ENCODE measurements at regions not wholly inside any gene's neighbourhood (a gene's known extent, or its start where the extent isn't known, plus 50 kb on each side); places are given as distances from the start of the nearest gene placed in this dataset.

GRCh38 chr12:46553911-46554310 is 181.3 kb upstream of the SLC38A2 start:
- TF ChIP-seq, protein P1, sequence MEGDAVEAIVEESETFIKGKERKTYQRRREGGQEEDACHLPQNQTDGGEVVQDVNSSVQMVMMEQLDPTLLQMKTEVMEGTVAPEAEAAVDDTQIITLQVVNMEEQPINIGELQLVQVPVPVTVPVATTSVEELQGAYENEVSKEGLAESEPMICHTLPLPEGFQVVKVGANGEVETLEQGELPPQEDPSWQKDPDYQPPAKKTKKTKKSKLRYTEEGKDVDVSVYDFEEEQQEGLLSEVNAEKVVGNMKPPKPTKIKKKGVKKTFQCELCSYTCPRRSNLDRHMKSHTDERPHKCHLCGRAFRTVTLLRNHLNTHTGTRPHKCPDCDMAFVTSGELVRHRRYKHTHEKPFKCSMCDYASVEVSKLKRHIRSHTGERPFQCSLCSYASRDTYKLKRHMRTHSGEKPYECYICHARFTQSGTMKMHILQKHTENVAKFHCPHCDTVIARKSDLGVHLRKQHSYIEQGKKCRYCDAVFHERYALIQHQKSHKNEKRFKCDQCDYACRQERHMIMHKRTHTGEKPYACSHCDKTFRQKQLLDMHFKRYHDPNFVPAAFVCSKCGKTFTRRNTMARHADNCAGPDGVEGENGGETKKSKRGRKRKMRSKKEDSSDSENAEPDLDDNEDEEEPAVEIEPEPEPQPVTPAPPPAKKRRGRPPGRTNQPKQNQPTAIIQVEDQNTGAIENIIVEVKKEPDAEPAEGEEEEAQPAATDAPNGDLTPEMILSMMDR (IDR thresholded peaks at IDR 0.05; ENCODE audit: unreplicated experiment), result no peak
- H3K36me3 Mint-ChIP-seq, result no peaks in the 10 kb centered on the region
- H3K27ac Mint-ChIP-seq, result peak overlapping the region; percentile 97
- H3K4me1 Mint-ChIP-seq, result peaks cover 54% of the 10 kb centered on the region
- no peaks in the 10 kb centered on the region for H3K27me3 Mint-ChIP-seq (ENCODE audit: low read depth)
- H3K4me3 Mint-ChIP-seq, result no peak overlapping the region
- peaks cover 4% of the 10 kb centered on the region for H3K9me3 Mint-ChIP-seq
- DNase-seq (ENCODE audit: low spot score in 2 of 2, unreplicated experiment in 2 of 2), result no peak

- H3K9me3 Mint-ChIP-seq, result peaks cover 4% of the 10 kb centered on the region
- peak overlapping the region; percentile 39 for H3K27ac Mint-ChIP-seq
- H3K27me3 Mint-ChIP-seq (ENCODE audit: low read depth), result no peaks in the 10 kb centered on the region
- no peaks in the 10 kb centered on the region for H3K36me3 Mint-ChIP-seq
- no peak for DNase-seq (ENCODE audit: low spot score in 2 of 2, unreplicated experiment in 2 of 2)
- H3K4me3 Mint-ChIP-seq, result no peak overlapping the region
- TF ChIP-seq, protein P1 (IDR thresholded peaks at IDR 0.05; ENCODE audit: unreplicated experiment), result no peak
- peaks cover 60% of the 10 kb centered on the region for H3K4me1 Mint-ChIP-seq
Measured at GRCh38 chr12:46553266-46553665, 180.7 kb upstream of the SLC38A2 start.

GRCh38 chr12:46550266-46550879 is 177.8 kb upstream of the SLC38A2 start:
- H3K36me3 Mint-ChIP-seq, result peaks cover 2% of the 10 kb centered on the region
- H3K4me3 Mint-ChIP-seq, result no peak overlapping the region
- no peak overlapping the region for H3K27ac Mint-ChIP-seq
- DNase-seq (ENCODE audit: low spot score in 2 of 2, unreplicated experiment in 2 of 2), result no peak
- no peaks in the 10 kb centered on the region for H3K27me3 Mint-ChIP-seq (ENCODE audit: low read depth)
- H3K9me3 Mint-ChIP-seq, result peaks cover 8% of the 10 kb centered on the region
- TF ChIP-seq, protein P1 (IDR thresholded peaks at IDR 0.05; ENCODE audit: unreplicated experiment), result no peak
- H3K4me1 Mint-ChIP-seq, result peaks cover 59% of the 10 kb centered on the region

DNA sequence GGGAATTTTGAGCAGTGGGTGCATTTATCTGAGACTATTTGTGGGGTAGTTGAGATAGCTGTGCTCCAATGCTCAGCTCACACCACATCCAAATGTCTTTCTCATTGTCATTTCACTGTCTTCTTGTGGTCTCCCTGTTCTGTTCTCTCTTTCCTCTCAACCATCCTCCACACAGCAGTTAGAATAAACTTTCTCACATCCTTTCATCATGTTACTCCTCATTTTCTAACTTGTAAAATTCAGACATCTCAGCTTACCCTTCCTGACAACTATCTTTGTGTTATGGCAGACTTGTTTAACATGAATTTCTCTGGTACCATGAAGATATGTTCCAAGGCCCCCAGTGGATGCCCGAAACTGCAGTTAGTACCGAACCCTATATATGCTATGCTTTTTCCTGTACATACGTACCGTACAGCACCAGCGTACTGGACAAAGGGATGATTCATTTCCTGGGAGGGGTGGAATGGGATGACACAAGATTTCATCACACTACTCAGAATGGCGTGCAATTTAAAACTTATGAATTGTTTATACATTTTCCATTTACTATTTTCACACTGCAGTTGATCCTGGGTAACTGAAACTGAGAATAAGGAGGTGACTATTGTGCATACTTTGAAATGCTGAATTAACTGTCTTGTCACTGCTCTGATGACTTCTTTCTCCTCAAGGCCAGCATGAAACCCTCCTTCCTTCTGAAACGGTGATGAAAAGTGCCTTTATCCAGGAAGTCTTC is 177.1 kb upstream of the SLC38A2 start:
- Mint-ChIP-seq H3K9me3 (peaks cover 8% of the 10 kb centered on the region), H3K36me3 (peaks cover 3% of the 10 kb centered on the region), H3K4me3 (no peak overlapping the region), H3K4me1 (peaks cover 54% of the 10 kb centered on the region), H3K27me3 (ENCODE audit: low read depth) (no peaks in the 10 kb centered on the region), H3K27ac (peak overlapping the region; percentile 13)
- TF ChIP-seq, protein P1 (IDR thresholded peaks at IDR 0.05; ENCODE audit: unreplicated experiment), result no peak
- no peak for DNase-seq (ENCODE audit: low spot score in 2 of 2, unreplicated experiment in 2 of 2)

DNA sequence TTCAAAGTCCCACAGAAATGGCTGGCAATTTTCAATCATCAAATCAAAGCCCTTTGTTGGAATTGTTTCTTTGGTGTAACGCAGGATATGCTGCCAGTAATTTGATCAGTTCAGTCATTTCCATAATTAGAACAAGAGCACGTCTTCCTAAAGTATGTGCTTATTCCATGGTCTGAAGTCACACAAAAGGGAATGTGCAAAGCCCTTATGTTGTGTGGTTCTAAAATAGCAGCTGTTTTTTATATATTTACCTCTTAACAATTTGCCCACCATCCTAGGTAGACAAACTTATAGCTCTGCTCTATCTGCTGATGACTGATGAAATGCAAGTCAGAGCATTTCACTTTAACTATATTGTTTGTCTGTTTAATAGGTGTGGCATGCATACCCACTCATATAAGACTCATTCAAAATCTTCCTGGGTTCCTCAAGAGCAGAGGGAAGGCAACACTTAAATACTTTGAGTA is 176.1 kb upstream of the SLC38A2 start:
- peak overlapping the region; percentile 89 for H3K27ac Mint-ChIP-seq
- DNase-seq (ENCODE audit: low spot score in 2 of 2, unreplicated experiment in 2 of 2), result no peak
- no peak overlapping the region for H3K4me3 Mint-ChIP-seq

More for the DNA sequence above, 176.1 kb upstream of the SLC38A2 start:
- Mint-ChIP-seq H3K27me3 (ENCODE audit: low read depth) (no peaks in the 10 kb centered on the region), H3K4me1 (peaks cover 44% of the 10 kb centered on the region), H3K36me3 (peaks cover 12% of the 10 kb centered on the region), H3K9me3 (peaks cover 18% of the 10 kb centered on the region)
- TF ChIP-seq, protein P1 (IDR thresholded peaks at IDR 0.05; ENCODE audit: unreplicated experiment), result no peak
